ENCODE measurements at regions not wholly inside any gene's neighbourhood (a gene's known extent, or its start where the extent isn't known, plus 50 kb on each side); places are given as distances from the start of the nearest gene placed in this dataset.

- TF ChIP-seq CTCF (conservative IDR thresholded peaks at IDR 0.05), result no peak
- TF ChIP-seq EZH2 (IDR thresholded peaks at IDR 0.05; ENCODE audit: low read depth), result no peak
Observed at GRCh38 chr6:51323056-51323455, 504.4 kb downstream of the TFAP2B start.
